ENCODE measurements at regions not wholly inside any gene's neighbourhood (a gene's known extent, or its start where the extent isn't known, plus 50 kb on each side); places are given as distances from the start of the nearest gene placed in this dataset.

GRCh38 chrX:5242091-5242790 lies 986.4 kb downstream of the NLGN4X start:
- Mint-ChIP-seq H3K4me1 (no peaks in the 10 kb centered on the region), H3K36me3 (ENCODE audit: low read depth) (no peaks in the 10 kb centered on the region), H3K27ac (no peak overlapping the region), H3K27me3 (no peaks in the 10 kb centered on the region), H3K4me3 (no peak overlapping the region), H3K9me3 (no peaks in the 10 kb centered on the region)
- ATAC-seq (replicated peaks), result no peak

GRCh38 chrX:5236749-5237148 lies 991.9 kb downstream of the NLGN4X start:
- no peak for ATAC-seq (replicated peaks)
- H3K4me1 Mint-ChIP-seq, result no peaks in the 10 kb centered on the region
- H3K27ac Mint-ChIP-seq, result no peak overlapping the region
- no peaks in the 10 kb centered on the region for H3K27me3 Mint-ChIP-seq
- H3K4me3 Mint-ChIP-seq, result no peak overlapping the region
- H3K9me3 Mint-ChIP-seq, result peaks cover 3% of the 10 kb centered on the region
- H3K36me3 Mint-ChIP-seq (ENCODE audit: low read depth), result no peaks in the 10 kb centered on the region

- Mint-ChIP-seq H3K4me3 (no peak overlapping the region), H3K4me1 (no peaks in the 10 kb centered on the region), H3K27me3 (no peaks in the 10 kb centered on the region), H3K9me3 (peaks cover 7% of the 10 kb centered on the region), H3K27ac (no peak overlapping the region), H3K36me3 (ENCODE audit: low read depth) (no peaks in the 10 kb centered on the region)
- no peak for ATAC-seq (replicated peaks)
Measured at GRCh38 chrX:5236096-5236495, 992.6 kb downstream of the NLGN4X start.

- no peak overlapping the region for H3K4me3 Mint-ChIP-seq
- H3K9me3 Mint-ChIP-seq, result peaks cover 7% of the 10 kb centered on the region
- no peaks in the 10 kb centered on the region for H3K27me3 Mint-ChIP-seq
- no peaks in the 10 kb centered on the region for H3K4me1 Mint-ChIP-seq
- ATAC-seq (replicated peaks), result no peak
- H3K36me3 Mint-ChIP-seq (ENCODE audit: low read depth), result no peaks in the 10 kb centered on the region
- H3K27ac Mint-ChIP-seq, result no peak overlapping the region
Measured at GRCh38 chrX:5233830-5234229, 994.8 kb downstream of the NLGN4X start.

- no peaks in the 10 kb centered on the region for H3K27me3 Mint-ChIP-seq
- no peak overlapping the region for H3K27ac Mint-ChIP-seq
- H3K4me1 Mint-ChIP-seq, result no peaks in the 10 kb centered on the region
- peaks cover 21% of the 10 kb centered on the region for H3K9me3 Mint-ChIP-seq
- no peak overlapping the region for H3K4me3 Mint-ChIP-seq
- ATAC-seq (replicated peaks), result no peak
- H3K36me3 Mint-ChIP-seq (ENCODE audit: low read depth), result no peaks in the 10 kb centered on the region
Measured at GRCh38 chrX:5220421-5220820, 1008.2 kb downstream of the NLGN4X start.

- H3K9me3 Mint-ChIP-seq, result no peaks in the 10 kb centered on the region
- ATAC-seq (replicated peaks), result no peak
Measured at GRCh38 chrX:5194806-5195205, 1033.9 kb downstream of the NLGN4X start.

GRCh38 chrX:5180135-5180741 lies 1048.4 kb downstream of the NLGN4X start:
- ATAC-seq (replicated peaks), result no peak
- H3K4me1 Mint-ChIP-seq, result no peaks in the 10 kb centered on the region

More at GRCh38 chrX:5194806-5195205, 1033.9 kb downstream of the NLGN4X start:
- no peaks in the 10 kb centered on the region for H3K27me3 Mint-ChIP-seq
- no peak overlapping the region for H3K4me3 Mint-ChIP-seq
- H3K27ac Mint-ChIP-seq, result no peak overlapping the region
- no peaks in the 10 kb centered on the region for H3K36me3 Mint-ChIP-seq (ENCODE audit: low read depth)
- no peaks in the 10 kb centered on the region for H3K4me1 Mint-ChIP-seq

GRCh38 chrX:5176766-5177165 lies 1051.9 kb downstream of the NLGN4X start:
- ATAC-seq (replicated peaks), result no peak
- no peak overlapping the region for H3K27ac Mint-ChIP-seq
- no peaks in the 10 kb centered on the region for H3K27me3 Mint-ChIP-seq
- H3K4me3 Mint-ChIP-seq, result no peak overlapping the region
- H3K36me3 Mint-ChIP-seq (ENCODE audit: low read depth), result no peaks in the 10 kb centered on the region
- H3K4me1 Mint-ChIP-seq, result no peaks in the 10 kb centered on the region
- H3K9me3 Mint-ChIP-seq, result peaks cover 5% of the 10 kb centered on the region

More at GRCh38 chrX:5180135-5180741, 1048.4 kb downstream of the NLGN4X start:
- H3K36me3 Mint-ChIP-seq (ENCODE audit: low read depth), result no peaks in the 10 kb centered on the region
- no peaks in the 10 kb centered on the region for H3K27me3 Mint-ChIP-seq
- no peak overlapping the region for H3K4me3 Mint-ChIP-seq
- peaks cover 5% of the 10 kb centered on the region for H3K9me3 Mint-ChIP-seq
- no peak overlapping the region for H3K27ac Mint-ChIP-seq

GRCh38 chrX:5163663-5164062 lies 1065.0 kb downstream of the NLGN4X start:
- Mint-ChIP-seq H3K27ac (no peak overlapping the region), H3K27me3 (no peaks in the 10 kb centered on the region), H3K9me3 (no peaks in the 10 kb centered on the region), H3K4me1 (no peaks in the 10 kb centered on the region), H3K4me3 (no peak overlapping the region), H3K36me3 (ENCODE audit: low read depth) (no peaks in the 10 kb centered on the region)
- no peak for ATAC-seq (replicated peaks)

GRCh38 chrX:5155301-5155700 lies 1073.4 kb downstream of the NLGN4X start:
- H3K36me3 Mint-ChIP-seq (ENCODE audit: low read depth), result no peaks in the 10 kb centered on the region
- H3K27ac Mint-ChIP-seq, result no peak overlapping the region
- H3K4me1 Mint-ChIP-seq, result no peaks in the 10 kb centered on the region
- no peaks in the 10 kb centered on the region for H3K9me3 Mint-ChIP-seq
- ATAC-seq (replicated peaks), result no peak
- H3K27me3 Mint-ChIP-seq, result no peaks in the 10 kb centered on the region
- no peak overlapping the region for H3K4me3 Mint-ChIP-seq

- Mint-ChIP-seq H3K4me3 (no peak overlapping the region), H3K27me3 (no peaks in the 10 kb centered on the region), H3K9me3 (peaks cover 4% of the 10 kb centered on the region), H3K4me1 (no peaks in the 10 kb centered on the region), H3K27ac (no peak overlapping the region), H3K36me3 (ENCODE audit: low read depth) (no peaks in the 10 kb centered on the region)
- no peak for ATAC-seq (replicated peaks)
Measured at GRCh38 chrX:5145957-5146356, 1082.7 kb downstream of the NLGN4X start.

GRCh38 chrX:5142644-5143043 lies 1086.0 kb downstream of the NLGN4X start:
- Mint-ChIP-seq H3K9me3 (no peaks in the 10 kb centered on the region), H3K27me3 (no peaks in the 10 kb centered on the region), H3K27ac (no peak overlapping the region), H3K4me3 (no peak overlapping the region), H3K4me1 (no peaks in the 10 kb centered on the region), H3K36me3 (ENCODE audit: low read depth) (no peaks in the 10 kb centered on the region)
- ATAC-seq (replicated peaks), result no peak

- no peaks in the 10 kb centered on the region for H3K9me3 Mint-ChIP-seq
- no peak overlapping the region for H3K27ac Mint-ChIP-seq
- H3K4me3 Mint-ChIP-seq, result no peak overlapping the region
- ATAC-seq (replicated peaks), result no peak
- no peaks in the 10 kb centered on the region for H3K27me3 Mint-ChIP-seq
- no peaks in the 10 kb centered on the region for H3K36me3 Mint-ChIP-seq (ENCODE audit: low read depth)
- H3K4me1 Mint-ChIP-seq, result no peaks in the 10 kb centered on the region
Measured at GRCh38 chrX:5122181-5122678, 1106.4 kb downstream of the NLGN4X start.

- H3K27ac Mint-ChIP-seq, result no peak overlapping the region
- ATAC-seq (replicated peaks), result no peak
Measured at GRCh38 chrX:5117816-5118215, 1110.9 kb downstream of the NLGN4X start.

GRCh38 chrX:5113128-5113527 lies 1115.5 kb downstream of the NLGN4X start:
- no peaks in the 10 kb centered on the region for H3K9me3 Mint-ChIP-seq
- H3K27me3 Mint-ChIP-seq, result no peaks in the 10 kb centered on the region
- H3K27ac Mint-ChIP-seq, result no peak overlapping the region
- H3K36me3 Mint-ChIP-seq (ENCODE audit: low read depth), result no peaks in the 10 kb centered on the region
- ATAC-seq (replicated peaks), result no peak
- H3K4me3 Mint-ChIP-seq, result no peak overlapping the region
- no peaks in the 10 kb centered on the region for H3K4me1 Mint-ChIP-seq

More at GRCh38 chrX:5117816-5118215, 1110.9 kb downstream of the NLGN4X start:
- no peak overlapping the region for H3K4me3 Mint-ChIP-seq
- no peaks in the 10 kb centered on the region for H3K36me3 Mint-ChIP-seq (ENCODE audit: low read depth)
- H3K27me3 Mint-ChIP-seq, result no peaks in the 10 kb centered on the region
- H3K9me3 Mint-ChIP-seq, result no peaks in the 10 kb centered on the region
- H3K4me1 Mint-ChIP-seq, result no peaks in the 10 kb centered on the region

Data from activated T-helper 17 cell treated with anti-CD3 and anti-CD28 coated beads, Interleukin-2, amount 50 U/mL, for 72 hours (primary cell).